Large intestine (tissue), 3 donors: ENCODE measurements at regions not wholly inside any gene's neighbourhood (a gene's known extent, or its start where the extent isn't known, plus 50 kb on each side); places are given as distances from the start of the nearest gene placed in this dataset.

ENCODE experiments used
- DNase-seq, 2 donors: peaks; one replicate each; pipeline versions ENCODE4 v3.0.0 to v3.0.0-alpha.2; 2013
- H3K27ac ChIP-seq: one replicate; pipeline ENCODE4 v1.5.1; 2013; ENCODE audit warnings: low read length
- H3K27me3 ChIP-seq: 2 replicates; pipeline ENCODE4 v1.6.1; 2013; ENCODE audit warnings: low read length; ENCODE audit not compliant: control insufficient read depth, insufficient read depth
- H3K36me3 ChIP-seq: 2 replicates; pipeline ENCODE4 v1.6.1; 2013; ENCODE audit warnings: low read length; ENCODE audit not compliant: control insufficient read depth, insufficient read depth
- H3K4me1 ChIP-seq: one replicate; pipeline ENCODE4 v1.6.1; 2013; ENCODE audit warnings: low read length; ENCODE audit not compliant: control insufficient read depth, insufficient read depth
- H3K4me3 ChIP-seq: one replicate; pipeline ENCODE4 v1.5.1; 2013; ENCODE audit warnings: low read length
- H3K9me3 ChIP-seq: one replicate; pipeline ENCODE4 v1.6.1; 2013; ENCODE audit warnings: mild to moderate bottlenecking, low read depth, low read length, moderate library complexity; ENCODE audit not compliant: control insufficient read depth
- WGBS: methylation state at CpG from one replicate; pipeline ENCODE4 v1.1.5; 2013; ENCODE audit warnings: low lambda C conversion rate; ENCODE audit not compliant: insufficient coverage; 5-methylcytosine and 5-hydroxymethylcytosine counted together

DNA sequence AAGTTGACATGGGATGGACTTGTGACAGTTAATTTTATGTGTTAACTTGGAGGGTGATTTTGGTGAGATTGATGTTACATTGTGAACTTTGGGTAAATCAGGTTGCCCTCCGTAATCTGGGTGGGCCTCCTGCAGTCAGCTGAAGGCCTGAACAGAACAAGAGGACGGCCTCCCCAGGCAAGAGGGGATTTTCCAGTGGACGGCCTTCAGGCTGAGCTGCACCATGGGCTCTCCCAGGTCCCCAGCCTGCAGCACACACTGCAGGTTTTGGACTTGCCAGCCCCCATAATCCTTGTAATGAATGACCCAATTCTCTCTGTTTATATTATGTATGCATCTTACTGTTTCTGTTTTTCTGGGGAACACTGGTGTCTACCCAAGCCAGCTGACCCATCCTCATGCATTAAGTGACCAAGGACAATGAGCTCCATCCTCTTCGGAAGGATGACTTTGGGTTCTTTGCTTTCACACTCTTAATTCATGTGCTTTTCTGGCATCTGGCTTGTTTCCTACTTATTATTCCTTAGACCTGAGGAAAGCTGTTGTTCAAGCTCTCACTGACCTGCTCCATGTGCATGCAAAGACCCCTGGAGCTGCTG, 64.2 kb downstream of the DACT2 start:
- Histone ChIP-seq H3K27me3 (no peaks in the 10 kb centered on the region), H3K27ac (no peak overlapping the region), H3K36me3 (no peaks in the 10 kb centered on the region), H3K9me3 (no peaks in the 10 kb centered on the region), H3K4me1 (peaks cover 8% of the 10 kb centered on the region), H3K4me3 (no peak overlapping the region)
- no peak for DNase-seq
- no CpG with 5 or more reads among the region's 4 CpGs for WGBS

DNA sequence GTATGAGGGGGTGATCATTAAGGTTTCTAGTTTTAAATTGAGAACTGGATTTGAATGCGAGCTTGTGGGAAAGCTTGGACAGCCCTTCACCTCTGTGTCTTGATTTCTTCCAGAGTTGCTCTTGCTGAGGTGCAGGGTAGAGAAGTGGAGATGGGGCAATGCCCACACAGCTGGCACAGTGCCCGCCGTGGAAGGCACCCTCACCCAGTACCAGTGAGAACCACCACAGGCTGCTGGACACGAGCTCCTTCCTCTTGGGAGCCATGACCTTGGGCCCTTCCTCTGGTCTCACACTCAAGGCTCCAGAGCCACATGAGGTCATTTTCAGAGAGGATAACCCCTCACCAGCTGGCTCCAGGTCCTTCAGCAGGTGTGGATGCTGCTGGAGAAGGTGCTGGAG, 67.3 kb downstream of the DACT2 start:
- no peak for DNase-seq
- Histone ChIP-seq H3K4me3 (no peak overlapping the region), H3K27ac (no peak overlapping the region), H3K36me3 (no peaks in the 10 kb centered on the region), H3K9me3 (no peaks in the 10 kb centered on the region), H3K4me1 (peaks cover 16% of the 10 kb centered on the region), H3K27me3 (no peaks in the 10 kb centered on the region)
- no CpG with 5 or more reads among the region's 4 CpGs for WGBS

DNA sequence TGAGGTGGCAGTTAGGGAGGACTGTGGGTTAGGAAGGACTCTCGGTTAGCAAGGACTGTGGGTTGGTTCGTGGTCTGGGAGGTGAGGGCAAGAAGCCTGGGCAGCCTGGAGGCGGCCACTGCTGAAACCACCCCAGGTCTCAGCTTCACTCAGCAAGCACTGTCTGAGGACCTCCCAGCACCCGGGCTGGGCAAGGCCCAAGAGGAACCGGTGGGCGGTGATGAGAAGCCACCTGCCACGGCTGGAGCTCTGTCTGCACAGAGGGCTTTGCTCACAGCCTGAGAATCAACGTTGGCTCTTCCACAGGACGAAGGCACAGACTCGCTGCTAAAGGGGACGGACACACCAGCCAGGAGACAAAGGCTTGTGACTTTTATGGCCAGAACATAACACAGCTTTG, 69.3 kb downstream of the DACT2 start:
- no peaks in the 10 kb centered on the region for H3K9me3 ChIP-seq
- H3K36me3 ChIP-seq = no peaks in the 10 kb centered on the region
- WGBS = no CpG with 5 or more reads among the region's 11 CpGs
- H3K4me3 ChIP-seq = no peak overlapping the region
- no peak for DNase-seq
- H3K4me1 ChIP-seq = peaks cover 27% of the 10 kb centered on the region
- no peak overlapping the region for H3K27ac ChIP-seq
- no peaks in the 10 kb centered on the region for H3K27me3 ChIP-seq

DNA sequence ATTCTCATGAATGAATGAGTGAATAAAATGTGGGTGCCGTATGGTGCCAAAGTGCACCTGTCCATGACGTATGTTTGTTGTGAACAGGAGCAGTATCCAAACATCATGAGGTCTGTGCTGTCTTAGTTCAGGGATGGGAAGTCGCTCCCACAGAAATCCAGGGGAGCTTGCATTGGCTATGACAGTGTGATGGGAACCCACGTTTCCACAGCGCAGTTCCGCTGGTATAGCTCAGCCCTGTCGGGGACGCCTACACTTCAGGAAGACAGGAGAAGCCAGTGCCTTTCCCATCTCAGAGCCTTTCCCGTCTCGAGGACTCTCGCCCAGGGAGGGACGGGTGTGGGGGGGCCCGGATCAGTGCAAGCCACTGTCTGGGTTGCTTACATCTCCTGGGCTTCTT, 69.8 kb downstream of the DACT2 start:
- no CpG with 5 or more reads among the region's 13 CpGs for WGBS
- Histone ChIP-seq H3K4me3 (no peak overlapping the region), H3K9me3 (no peaks in the 10 kb centered on the region), H3K27ac (no peak overlapping the region), H3K27me3 (no peaks in the 10 kb centered on the region), H3K36me3 (no peaks in the 10 kb centered on the region), H3K4me1 (peaks cover 27% of the 10 kb centered on the region)
- no peak for DNase-seq

DNA sequence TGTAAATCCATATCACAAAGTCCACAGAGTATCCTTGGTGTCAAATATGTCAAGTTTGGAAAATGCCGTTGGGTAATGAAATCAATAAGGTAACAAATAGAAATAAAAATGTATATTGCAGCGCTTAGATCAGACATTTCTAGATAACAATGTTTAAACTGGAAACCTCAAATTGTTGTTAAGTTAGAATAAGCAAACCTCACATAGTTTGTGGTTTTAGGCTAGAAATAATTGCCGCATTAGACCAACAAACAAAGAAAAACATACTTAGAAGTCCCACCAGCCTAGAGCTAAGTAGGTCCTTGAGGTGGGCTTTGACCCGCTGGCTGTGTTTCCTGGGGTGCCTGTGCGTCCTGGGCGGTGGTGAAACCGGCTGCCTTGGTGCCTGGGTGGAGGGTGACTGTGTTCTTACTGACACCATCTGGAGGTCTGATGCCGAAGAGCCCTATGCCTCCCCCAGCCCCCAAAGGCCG, 71.4 kb downstream of the DACT2 start:
- 29% methylated on average over 1 of the region's 9 CpGs for WGBS
- no peaks in the 10 kb centered on the region for H3K27me3 ChIP-seq
- H3K27ac ChIP-seq = peak overlapping the region; percentile 48
- no peaks in the 10 kb centered on the region for H3K36me3 ChIP-seq
- DNase-seq = no peak
- no peaks in the 10 kb centered on the region for H3K9me3 ChIP-seq
- H3K4me3 ChIP-seq = no peak overlapping the region
- H3K4me1 ChIP-seq = peaks cover 26% of the 10 kb centered on the region

DNA sequence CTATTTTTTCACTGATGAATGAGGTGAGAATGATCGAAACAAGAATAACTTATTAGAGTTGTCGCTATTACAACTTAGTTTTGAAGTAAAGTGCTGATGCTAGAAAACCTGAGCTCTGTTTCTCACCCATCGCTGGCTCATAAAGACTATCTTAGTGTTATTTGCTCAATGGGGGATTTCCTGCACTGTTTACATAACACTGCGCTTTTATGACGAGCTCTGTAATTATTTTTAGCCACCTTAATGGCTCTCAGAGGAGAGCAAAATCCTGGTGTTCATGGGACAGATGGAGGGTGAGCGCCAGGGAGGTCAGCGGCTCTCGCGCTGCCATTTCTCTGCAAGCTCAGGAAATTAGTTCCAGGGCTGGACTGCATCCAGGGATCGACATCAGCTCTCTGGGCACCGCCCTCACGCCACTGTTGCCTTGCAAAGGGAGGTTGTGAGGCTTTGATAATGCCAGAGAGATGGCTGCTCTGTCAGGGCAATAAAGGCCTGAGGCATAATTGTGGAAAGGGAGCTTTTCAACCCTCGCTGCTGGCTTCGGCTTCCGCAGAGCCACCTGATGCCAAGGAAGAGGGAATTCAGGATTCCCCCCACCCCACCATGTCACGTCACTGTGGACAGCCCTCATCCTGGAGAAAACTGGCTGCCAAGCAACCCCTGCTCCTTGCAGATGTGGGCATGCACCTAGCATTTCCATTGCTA, 72.0 kb downstream of the DACT2 start:
- Histone ChIP-seq H3K27ac (peak overlapping the region; percentile 48), H3K4me1 (peaks cover 23% of the 10 kb centered on the region), H3K4me3 (no peak overlapping the region), H3K36me3 (no peaks in the 10 kb centered on the region), H3K9me3 (no peaks in the 10 kb centered on the region), H3K27me3 (no peaks in the 10 kb centered on the region)
- peak; percentile 55 to 73 for DNase-seq
- WGBS = no CpG with 5 or more reads among the region's 16 CpGs

DNA sequence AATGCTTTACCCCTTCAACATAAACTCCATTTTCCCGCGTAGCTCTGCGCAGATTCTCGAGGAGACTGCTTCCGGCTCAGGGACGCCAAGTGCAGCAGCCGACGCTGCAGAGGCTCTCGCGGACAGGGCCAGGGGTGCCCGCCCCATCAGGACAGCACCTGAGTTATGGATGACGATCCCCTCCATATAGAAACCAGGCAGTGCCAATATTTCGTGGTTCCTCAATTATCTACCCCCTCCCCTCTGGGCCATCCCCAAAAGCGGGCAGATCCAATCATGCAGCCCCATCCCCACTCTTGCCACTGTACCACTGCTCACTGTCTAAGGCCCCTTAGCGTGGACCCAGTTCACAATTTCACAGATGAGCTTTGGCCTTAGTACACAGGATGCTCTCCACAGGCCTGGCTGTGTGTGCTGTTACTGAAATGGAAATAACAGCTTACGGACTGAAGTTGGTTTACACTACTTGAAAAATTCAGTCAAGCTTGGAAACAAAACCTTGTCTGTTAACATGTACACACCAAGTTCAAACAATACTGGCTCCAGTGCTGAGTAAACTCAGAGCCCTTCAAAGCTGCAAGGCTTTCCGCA, 74.5 kb downstream of the DACT2 start:
- Histone ChIP-seq H3K36me3 (no peaks in the 10 kb centered on the region), H3K4me3 (no peak overlapping the region), H3K4me1 (peaks cover 23% of the 10 kb centered on the region), H3K9me3 (no peaks in the 10 kb centered on the region), H3K27ac (no peak overlapping the region), H3K27me3 (no peaks in the 10 kb centered on the region)
- DNase-seq = no peak
- 60% methylated on average over 1 of the region's 17 CpGs for WGBS

DNA sequence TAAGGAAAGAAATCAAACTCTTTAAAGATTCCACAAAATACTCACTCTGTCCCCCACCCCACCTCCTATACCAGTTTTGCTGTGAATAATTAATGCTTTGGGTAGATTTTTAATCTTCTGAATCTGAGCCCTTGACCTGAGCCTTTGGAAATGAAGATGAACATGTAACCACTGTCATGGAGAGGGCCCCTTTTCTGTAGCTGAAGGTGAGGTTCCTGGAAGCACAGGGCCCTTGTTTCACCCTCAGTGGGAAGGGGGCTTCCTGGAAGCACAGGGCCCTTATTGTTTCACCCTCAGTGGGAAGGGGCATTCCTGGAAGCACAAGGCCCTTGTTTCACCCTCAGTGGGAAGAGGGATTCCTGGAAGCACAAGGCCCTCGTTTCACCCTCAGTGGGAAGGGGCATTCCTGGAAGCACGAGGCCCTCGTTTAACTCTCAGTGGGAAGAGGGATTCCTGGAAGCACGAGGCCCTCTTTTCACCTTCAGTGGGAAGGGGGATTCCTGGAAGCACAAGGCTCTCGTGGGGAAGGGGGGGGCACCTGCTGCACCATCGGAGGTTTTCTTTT, 75.7 kb downstream of the DACT2 start:
- Histone ChIP-seq H3K27me3 (no peaks in the 10 kb centered on the region), H3K9me3 (no peaks in the 10 kb centered on the region), H3K27ac (no peak overlapping the region), H3K4me3 (no peak overlapping the region), H3K4me1 (peaks cover 27% of the 10 kb centered on the region), H3K36me3 (no peaks in the 10 kb centered on the region)
- no CpG with 5 or more reads among the region's 6 CpGs for WGBS
- no peak for DNase-seq

DNA sequence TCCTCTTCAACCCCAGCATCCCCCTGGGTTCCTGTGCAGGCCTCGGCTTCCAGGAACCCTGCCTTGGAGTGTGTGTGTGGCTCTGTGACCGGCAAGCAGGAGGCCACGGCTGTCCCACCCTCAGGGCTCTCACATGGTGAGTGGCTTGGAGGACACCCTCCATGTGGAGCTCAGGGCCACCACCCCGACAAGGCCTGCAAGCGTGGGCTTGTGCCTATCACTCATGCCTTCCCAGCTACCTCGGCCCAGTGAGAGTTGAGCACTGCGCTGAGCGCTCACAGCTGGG, 76.7 kb downstream of the DACT2 start:
- Histone ChIP-seq H3K36me3 (no peaks in the 10 kb centered on the region), H3K9me3 (no peaks in the 10 kb centered on the region), H3K27ac (no peak overlapping the region), H3K4me3 (no peak overlapping the region), H3K27me3 (no peaks in the 10 kb centered on the region), H3K4me1 (peaks cover 29% of the 10 kb centered on the region)
- DNase-seq = no peak
- WGBS = no CpG with 5 or more reads among the region's 8 CpGs

DNA sequence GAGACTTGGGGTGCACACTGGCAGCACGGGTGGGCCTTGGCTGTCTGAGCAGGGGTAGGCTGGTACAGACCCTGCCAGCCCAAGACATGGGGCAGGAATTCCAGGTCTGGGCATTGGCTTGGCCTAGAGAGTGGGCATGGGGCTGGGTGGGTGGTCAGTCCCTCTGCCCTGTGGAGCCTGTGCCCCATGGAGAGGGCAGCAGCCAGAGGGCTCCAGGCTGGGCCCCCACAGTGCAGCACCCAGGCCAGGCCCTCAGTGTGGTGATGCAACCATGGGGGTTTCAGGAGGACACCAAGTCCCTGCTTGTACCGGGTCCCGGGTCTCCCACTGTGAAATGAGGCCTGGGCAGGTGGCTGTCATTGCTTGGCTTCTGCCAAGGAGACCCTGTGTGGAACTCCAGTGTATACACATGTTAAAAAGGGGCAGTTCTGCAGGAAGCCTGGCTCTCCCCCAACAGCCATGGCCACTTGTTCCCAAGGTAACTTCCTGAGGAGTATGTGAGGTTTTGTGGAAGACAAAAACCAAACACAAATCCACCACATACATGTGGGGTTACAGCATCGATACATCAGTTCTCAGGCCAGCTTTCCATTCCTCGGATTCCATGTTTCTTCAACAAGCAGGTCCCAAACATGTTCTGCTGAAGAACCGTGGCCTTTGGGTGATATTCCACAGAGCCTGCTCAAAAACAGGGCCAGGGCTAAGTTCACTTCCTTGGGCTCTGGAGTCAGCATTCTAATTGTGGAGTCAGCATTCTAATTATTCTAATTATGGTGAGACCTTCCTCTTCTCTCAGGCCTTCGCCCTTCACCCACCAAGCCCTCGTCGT, 77.3 kb downstream of the DACT2 start:
- Histone ChIP-seq H3K9me3 (no peaks in the 10 kb centered on the region), H3K27me3 (no peaks in the 10 kb centered on the region), H3K4me1 (peaks cover 23% of the 10 kb centered on the region), H3K4me3 (no peak overlapping the region), H3K27ac (no peak overlapping the region), H3K36me3 (no peaks in the 10 kb centered on the region)
- no peak for DNase-seq
- no CpG with 5 or more reads among the region's 9 CpGs for WGBS
